ENCODE measurements at regions not wholly inside any gene's neighbourhood (a gene's known extent, or its start where the extent isn't known, plus 50 kb on each side); places are given as distances from the start of the nearest gene placed in this dataset.

- no peak overlapping the region for H3K4me3 ChIP-seq (ENCODE audit: low read depth, low read length)
- peak; percentile 57 for DNase-seq (ENCODE audit: low read depth, low spot score)
- in situ Hi-C loops (cut with HindIII; ENCODE audit: low sequenced_read_pairs) = no loop called here
- TF ChIP-seq CTCF (IDR thresholded peaks at IDR 0.05; ENCODE audit: low read depth, low read length) = no peak
Observed at GRCh38 chr6:67640484-67640883, 994.6 kb upstream of the ADGRB3 start.

GRCh38 chr6:67639161-67639560 lies 995.9 kb upstream of the ADGRB3 start:
- TF ChIP-seq CTCF (IDR thresholded peaks at IDR 0.05; ENCODE audit: low read depth, low read length) = no peak
- no peak overlapping the region for H3K4me3 ChIP-seq (ENCODE audit: low read depth, low read length)
- peak; percentile 72 for DNase-seq (ENCODE audit: low read depth, low spot score)
- in situ Hi-C loops (cut with HindIII; ENCODE audit: low sequenced_read_pairs) = no loop called here

GRCh38 chr6:67634199-67634598 lies 1000.9 kb upstream of the ADGRB3 start:
- H3K4me3 ChIP-seq (ENCODE audit: low read depth, low read length) = no peak overlapping the region
- no peak for TF ChIP-seq CTCF (IDR thresholded peaks at IDR 0.05; ENCODE audit: low read depth, low read length)
- DNase-seq (ENCODE audit: low read depth, low spot score) = no peak
- in situ Hi-C loops (cut with HindIII; ENCODE audit: low sequenced_read_pairs) = no loop called here

- in situ Hi-C loops (cut with HindIII; ENCODE audit: low sequenced_read_pairs) = no loop called here
Observed at GRCh38 chr6:67633058-67633457, 1002.0 kb upstream of the ADGRB3 start.

GRCh38 chr6:67630146-67630545 lies 1004.9 kb upstream of the ADGRB3 start:
- DNase-seq (ENCODE audit: low read depth, low spot score) = peak; percentile 97
- no peak for TF ChIP-seq CTCF (IDR thresholded peaks at IDR 0.05; ENCODE audit: low read depth, low read length)
- no peak overlapping the region for H3K4me3 ChIP-seq (ENCODE audit: low read depth, low read length)
- in situ Hi-C loops (cut with HindIII; ENCODE audit: low sequenced_read_pairs) = no loop called here

More at GRCh38 chr6:67633058-67633457, 1002.0 kb upstream of the ADGRB3 start:
- DNase-seq (ENCODE audit: low read depth, low spot score) = no peak
- H3K4me3 ChIP-seq (ENCODE audit: low read depth, low read length) = no peak overlapping the region
- no peak for TF ChIP-seq CTCF (IDR thresholded peaks at IDR 0.05; ENCODE audit: low read depth, low read length)

- no peak overlapping the region for H3K4me3 ChIP-seq (ENCODE audit: low read depth, low read length)
- in situ Hi-C loops (cut with HindIII; ENCODE audit: low sequenced_read_pairs) = no loop called here
- DNase-seq (ENCODE audit: low read depth, low spot score) = no peak
- no peak for TF ChIP-seq CTCF (IDR thresholded peaks at IDR 0.05; ENCODE audit: low read depth, low read length)
Observed at GRCh38 chr6:67629258-67629657, 1005.8 kb upstream of the ADGRB3 start.

- no peak for TF ChIP-seq CTCF (IDR thresholded peaks at IDR 0.05; ENCODE audit: low read depth, low read length)
- no peak overlapping the region for H3K4me3 ChIP-seq (ENCODE audit: low read depth, low read length)
- in situ Hi-C loops (cut with HindIII; ENCODE audit: low sequenced_read_pairs) = no loop called here
- peak; percentile 80 for DNase-seq (ENCODE audit: low read depth, low spot score)
Observed at GRCh38 chr6:67615796-67616195, 1019.3 kb upstream of the ADGRB3 start.

Data from astrocyte of the spinal cord (primary cell).